GM23338 (cell line): ENCODE measurements at regions not wholly inside any gene's neighbourhood (a gene's known extent, or its start where the extent isn't known, plus 50 kb on each side); places are given as distances from the start of the nearest gene placed in this dataset.

Experiments used
- ATAC-seq: fragments of 200-7000 bp; cut with Tn5 transposase; 3 replicates; pipeline ENCODE4 v1.9.1; 2020
- DNase-seq: peaks from one replicate; pipeline ENCODE4 v3.0.0-alpha.2; 2015; ENCODE audit warnings: low spot score
- H2AFZ ChIP-seq: fragments of 200-600 bp; sonication (generic); 2 replicates; pipeline ENCODE4 v1.8.0; 2016; ENCODE audit warnings: antibody characterized with exemption, mild to moderate bottlenecking, moderate library complexity
- H3F3A ChIP-seq: fragments of 200-600 bp; sonication (generic); replicated peaks from 2 replicates; pipeline ENCODE4 v1.8.0; 2017; ENCODE audit warnings: antibody characterized with exemption, mixed run types, low read depth
- H3K27ac ChIP-seq: fragments of 200-600 bp; sonication (generic); 2 replicates; pipeline ENCODE4 v1.6.1; 2016; ENCODE audit warnings: low read depth
- H3K27me3 ChIP-seq: fragments of 200-600 bp; sonication (generic); 2 replicates; pipeline ENCODE4 v1.8.0; 2016; ENCODE audit warnings: mild to moderate bottlenecking, mixed run types, moderate library complexity; ENCODE audit not compliant: insufficient read depth
- H3K36me3 ChIP-seq: fragments of 200-600 bp; sonication (generic); 2 replicates; pipeline ENCODE4 v1.8.0; 2016; ENCODE audit warnings: mild to moderate bottlenecking; ENCODE audit not compliant: insufficient read depth
- H3K4me1 ChIP-seq: fragments of 200-600 bp; sonication (generic); 2 replicates; pipeline ENCODE4 v1.8.0; 2016; ENCODE audit warnings: mild to moderate bottlenecking, moderate library complexity; ENCODE audit not compliant: insufficient read depth
- H3K4me2 ChIP-seq: fragments of 200-600 bp; sonication (generic); 2 replicates; pipeline ENCODE4 v1.7.1; 2017; ENCODE audit warnings: mixed run types
- H3K4me3 ChIP-seq: fragments of 200-600 bp; sonication (generic); 2 replicates; pipeline ENCODE4 v1.6.1; 2016; ENCODE audit warnings: mixed run types
- H3K79me2 ChIP-seq: fragments of 200-600 bp; sonication (generic); replicated peaks from 2 replicates; pipeline ENCODE4 v1.8.0; 2017; ENCODE audit warnings: mild to moderate bottlenecking; ENCODE audit not compliant: insufficient read depth
- H3K9me2 ChIP-seq: fragments of 200-600 bp; sonication (generic); 2 replicates; pipeline ENCODE4 v1.8.0; 2017; ENCODE audit not compliant: insufficient read depth
- H4K20me1 ChIP-seq: fragments of 200-600 bp; sonication (generic); replicated peaks from 2 replicates; pipeline ENCODE4 v1.8.0; 2017; ENCODE audit warnings: mild to moderate bottlenecking; ENCODE audit not compliant: insufficient read depth
- H3K27ac Mint-ChIP-seq: 2 replicates; pipeline ENCODE4 v1.8.0; 2020; ENCODE audit warnings: inconsistent platforms, mild to moderate bottlenecking, moderate library complexity, mixed read lengths
- H3K27me3 Mint-ChIP-seq: 3 replicates; pipeline ENCODE4 v1.8.0; 2022; ENCODE audit warnings: low read depth, mild to moderate bottlenecking, moderate library complexity, mixed read lengths, inconsistent platforms; ENCODE audit not compliant: insufficient read depth, poor library complexity
- H3K36me3 Mint-ChIP-seq: 3 replicates; pipeline ENCODE4 v1.8.0; 2021; ENCODE audit warnings: low read depth, mild to moderate bottlenecking, inconsistent platforms, moderate library complexity, mixed read lengths
- H3K4me1 Mint-ChIP-seq: 3 replicates; pipeline ENCODE4 v1.8.0; 2020; ENCODE audit warnings: mild to moderate bottlenecking, inconsistent platforms, mixed read lengths
- H3K4me3 Mint-ChIP-seq: 3 replicates; pipeline ENCODE4 v1.8.0; 2021; ENCODE audit warnings: moderate library complexity, mild to moderate bottlenecking, inconsistent platforms, mixed read lengths
- H3K9me3 Mint-ChIP-seq: 3 replicates; pipeline ENCODE4 v1.8.0; 2020; ENCODE audit warnings: moderate library complexity, mild to moderate bottlenecking, inconsistent platforms, mixed read lengths
- CREB1 ChIP-seq: fragments of 250-450 bp; sonication (Bioruptor Pico); IDR thresholded peaks from 2 replicates; pipeline ENCODE4 v1.5.0; 2020; ENCODE audit warnings: low read depth, mild to moderate bottlenecking, moderate library complexity
- EZH2 ChIP-seq: fragments of 200-600 bp; sonication (generic); IDR thresholded peaks from one replicate; pipeline ENCODE4 v1.8.0; 2017; ENCODE audit warnings: antibody characterized with exemption, mild to moderate bottlenecking, low read depth; ENCODE audit not compliant: unreplicated experiment
- EZH2phosphoT487 ChIP-seq: fragments of 200-600 bp; sonication (generic); IDR thresholded peaks from one replicate; pipeline ENCODE4 v1.8.1; 2018; ENCODE audit warnings: antibody characterized with exemption; ENCODE audit not compliant: unreplicated experiment
- JUNB ChIP-seq: IDR thresholded peaks from one replicate; pipeline ENCODE4 v1.6.1; 2016; ENCODE audit warnings: antibody characterized with exemption; ENCODE audit not compliant: unreplicated experiment
- NANOG ChIP-seq: IDR thresholded peaks from 2 replicates; pipeline ENCODE4 v1.6.1; 2016; ENCODE audit warnings: antibody characterized with exemption, borderline replicate concordance
- POLR2AphosphoS5 ChIP-seq: IDR thresholded peaks from 2 replicates; pipeline ENCODE4 v1.6.1; 2016; ENCODE audit warnings: antibody characterized with exemption, low read depth
- STAT1 ChIP-seq: IDR thresholded peaks from one replicate; pipeline ENCODE4 v1.6.1; 2016; ENCODE audit warnings: antibody characterized with exemption; ENCODE audit not compliant: unreplicated experiment
- ZNF114 ChIP-seq: fragments of 250-450 bp; sonication (Bioruptor Pico); IDR thresholded peaks from 2 replicates; pipeline ENCODE4 v1.5.0; 2020; ENCODE audit warnings: mild to moderate bottlenecking, moderate library complexity
- ZNF331 ChIP-seq: fragments of 250-450 bp; sonication (Bioruptor Pico); IDR thresholded peaks from 2 replicates; pipeline ENCODE4 v1.5.0; 2020; ENCODE audit warnings: low read depth, mild to moderate bottlenecking, moderate library complexity
- TF ChIP-seq, protein P1 (sequence below): fragments of 250-450 bp; sonication (Bioruptor Pico); IDR thresholded peaks from 2 replicates; pipeline ENCODE4 v1.5.0; 2020; ENCODE audit warnings: mild to moderate bottlenecking, moderate library complexity
- TF ChIP-seq, protein P2 (sequence below): IDR thresholded peaks from one replicate; pipeline ENCODE4 v1.6.1; 2018; ENCODE audit warnings: antibody characterized with exemption; ENCODE audit not compliant: unreplicated experiment
- TF ChIP-seq, protein P3 (sequence below): IDR thresholded peaks from 2 replicates; pipeline ENCODE4 v1.6.1; 2016; ENCODE audit warnings: antibody characterized with exemption
- TF ChIP-seq, protein P4 (sequence below), 2 experiments: fragments of 200-600 bp in 1 of 2; sonication (generic) in 1 of 2; conservative IDR thresholded peaks; 2 replicates each; pipeline versions ENCODE4 v1.5.1 to v1.6.1; 2016 to 2017; ENCODE audit warnings: antibody characterized with exemption in 2 of 2, low read depth in 2 of 2, mild to moderate bottlenecking in 2 of 2, moderate library complexity in 1 of 2

DNA sequence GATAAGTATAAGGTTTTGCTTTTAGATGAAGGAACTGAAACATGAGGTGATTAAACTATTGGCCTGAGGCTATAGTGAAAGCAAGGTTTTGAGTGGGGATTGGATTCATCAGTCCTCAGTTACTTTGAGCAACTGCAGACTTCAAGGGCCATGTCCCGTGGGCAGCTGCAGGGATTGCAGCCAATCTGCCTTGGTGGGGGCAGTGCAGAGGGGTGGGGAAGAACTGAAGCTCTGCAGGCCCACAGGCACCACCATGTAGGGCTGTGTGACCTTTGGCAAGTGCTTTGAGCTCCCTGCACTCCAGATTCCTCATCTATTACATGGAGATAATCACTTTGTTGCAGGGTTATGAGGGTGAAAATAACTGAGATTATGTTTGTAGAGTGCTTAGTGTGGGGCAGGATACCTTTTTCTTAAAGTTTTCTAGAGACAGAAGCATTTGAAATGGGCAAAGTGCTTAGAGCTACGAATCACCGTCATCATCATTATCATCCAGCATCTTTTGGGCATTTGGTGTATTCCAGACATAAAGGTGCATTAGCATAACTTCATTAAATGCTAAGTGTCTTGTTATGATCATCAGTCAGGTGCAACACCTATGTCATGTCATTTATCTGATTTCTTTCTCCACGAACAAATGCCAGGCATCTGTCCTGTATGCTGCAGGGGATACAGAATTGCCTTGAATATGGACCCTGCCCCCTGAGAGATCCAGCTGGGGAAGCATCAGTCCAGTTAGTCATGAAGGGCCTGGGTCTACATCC lies 72.1 kb upstream of the TENM4 start:
- Histone ChIP-seq H3F3A (no peaks in the 10 kb centered on the region), H3K36me3 (no peaks in the 10 kb centered on the region), H3K27me3 (no peaks in the 10 kb centered on the region), H3K4me1 (no peaks in the 10 kb centered on the region), H4K20me1 (no peaks in the 10 kb centered on the region), H3K4me3 (no peak overlapping the region), H2AFZ (no peak overlapping the region), H3K79me2 (no peaks in the 10 kb centered on the region), H3K4me2 (no peak overlapping the region), H3K9me2 (no peaks in the 10 kb centered on the region), H3K27ac (no peak overlapping the region)
- ATAC-seq = no peak
- peaks cover 10% of the 10 kb centered on the region; the same call in 2 of the 3 replicates for H3K4me1 Mint-ChIP-seq
- no peaks in the 10 kb centered on the region for H3K9me3 Mint-ChIP-seq
- no peak for TF ChIP-seq ZNF331 (CRISPR knock-in tag)
- no peak for TF ChIP-seq POLR2AphosphoS5
- TF ChIP-seq, protein P1, sequence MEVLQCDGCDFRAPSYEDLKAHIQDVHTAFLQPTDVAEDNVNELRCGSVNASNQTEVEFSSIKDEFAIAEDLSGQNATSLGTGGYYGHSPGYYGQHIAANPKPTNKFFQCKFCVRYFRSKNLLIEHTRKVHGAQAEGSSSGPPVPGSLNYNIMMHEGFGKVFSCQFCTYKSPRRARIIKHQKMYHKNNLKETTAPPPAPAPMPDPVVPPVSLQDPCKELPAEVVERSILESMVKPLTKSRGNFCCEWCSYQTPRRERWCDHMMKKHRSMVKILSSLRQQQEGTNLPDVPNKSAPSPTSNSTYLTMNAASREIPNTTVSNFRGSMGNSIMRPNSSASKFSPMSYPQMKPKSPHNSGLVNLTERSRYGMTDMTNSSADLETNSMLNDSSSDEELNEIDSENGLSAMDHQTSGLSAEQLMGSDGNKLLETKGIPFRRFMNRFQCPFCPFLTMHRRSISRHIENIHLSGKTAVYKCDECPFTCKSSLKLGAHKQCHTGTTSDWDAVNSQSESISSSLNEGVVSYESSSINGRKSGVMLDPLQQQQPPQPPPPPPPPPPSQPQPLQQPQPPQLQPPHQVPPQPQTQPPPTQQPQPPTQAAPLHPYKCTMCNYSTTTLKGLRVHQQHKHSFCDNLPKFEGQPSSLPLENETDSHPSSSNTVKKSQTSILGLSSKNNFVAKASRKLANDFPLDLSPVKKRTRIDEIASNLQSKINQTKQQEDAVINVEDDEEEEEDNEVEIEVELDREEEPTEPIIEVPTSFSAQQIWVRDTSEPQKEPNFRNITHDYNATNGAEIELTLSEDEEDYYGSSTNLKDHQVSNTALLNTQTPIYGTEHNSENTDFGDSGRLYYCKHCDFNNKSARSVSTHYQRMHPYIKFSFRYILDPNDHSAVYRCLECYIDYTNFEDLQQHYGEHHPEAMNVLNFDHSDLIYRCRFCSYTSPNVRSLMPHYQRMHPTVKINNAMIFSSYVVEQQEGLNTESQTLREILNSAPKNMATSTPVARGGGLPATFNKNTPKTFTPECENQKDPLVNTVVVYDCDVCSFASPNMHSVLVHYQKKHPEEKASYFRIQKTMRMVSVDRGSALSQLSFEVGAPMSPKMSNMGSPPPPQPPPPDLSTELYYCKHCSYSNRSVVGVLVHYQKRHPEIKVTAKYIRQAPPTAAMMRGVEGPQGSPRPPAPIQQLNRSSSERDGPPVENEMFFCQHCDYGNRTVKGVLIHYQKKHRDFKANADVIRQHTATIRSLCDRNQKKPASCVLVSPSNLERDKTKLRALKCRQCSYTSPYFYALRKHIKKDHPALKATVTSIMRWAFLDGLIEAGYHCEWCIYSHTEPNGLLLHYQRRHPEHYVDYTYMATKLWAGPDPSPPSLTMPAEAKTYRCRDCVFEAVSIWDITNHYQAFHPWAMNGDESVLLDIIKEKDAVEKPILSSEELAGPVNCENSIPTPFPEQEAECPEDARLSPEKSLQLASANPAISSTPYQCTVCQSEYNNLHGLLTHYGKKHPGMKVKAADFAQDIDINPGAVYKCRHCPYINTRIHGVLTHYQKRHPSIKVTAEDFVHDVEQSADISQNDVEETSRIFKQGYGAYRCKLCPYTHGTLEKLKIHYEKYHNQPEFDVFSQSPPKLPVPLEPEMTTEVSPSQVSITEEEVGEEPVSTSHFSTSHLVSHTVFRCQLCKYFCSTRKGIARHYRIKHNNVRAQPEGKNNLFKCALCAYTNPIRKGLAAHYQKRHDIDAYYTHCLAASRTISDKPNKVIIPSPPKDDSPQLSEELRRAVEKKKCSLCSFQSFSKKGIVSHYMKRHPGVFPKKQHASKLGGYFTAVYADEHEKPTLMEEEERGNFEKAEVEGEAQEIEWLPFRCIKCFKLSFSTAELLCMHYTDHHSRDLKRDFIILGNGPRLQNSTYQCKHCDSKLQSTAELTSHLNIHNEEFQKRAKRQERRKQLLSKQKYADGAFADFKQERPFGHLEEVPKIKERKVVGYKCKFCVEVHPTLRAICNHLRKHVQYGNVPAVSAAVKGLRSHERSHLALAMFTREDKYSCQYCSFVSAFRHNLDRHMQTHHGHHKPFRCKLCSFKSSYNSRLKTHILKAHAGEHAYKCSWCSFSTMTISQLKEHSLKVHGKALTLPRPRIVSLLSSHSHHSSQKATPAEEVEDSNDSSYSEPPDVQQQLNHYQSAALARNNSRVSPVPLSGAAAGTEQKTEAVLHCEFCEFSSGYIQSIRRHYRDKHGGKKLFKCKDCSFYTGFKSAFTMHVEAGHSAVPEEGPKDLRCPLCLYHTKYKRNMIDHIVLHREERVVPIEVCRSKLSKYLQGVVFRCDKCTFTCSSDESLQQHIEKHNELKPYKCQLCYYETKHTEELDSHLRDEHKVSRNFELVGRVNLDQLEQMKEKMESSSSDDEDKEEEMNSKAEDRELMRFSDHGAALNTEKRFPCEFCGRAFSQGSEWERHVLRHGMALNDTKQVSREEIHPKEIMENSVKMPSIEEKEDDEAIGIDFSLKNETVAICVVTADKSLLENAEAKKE (CRISPR knock-in tag) = no peak
- TF ChIP-seq, protein P2, sequence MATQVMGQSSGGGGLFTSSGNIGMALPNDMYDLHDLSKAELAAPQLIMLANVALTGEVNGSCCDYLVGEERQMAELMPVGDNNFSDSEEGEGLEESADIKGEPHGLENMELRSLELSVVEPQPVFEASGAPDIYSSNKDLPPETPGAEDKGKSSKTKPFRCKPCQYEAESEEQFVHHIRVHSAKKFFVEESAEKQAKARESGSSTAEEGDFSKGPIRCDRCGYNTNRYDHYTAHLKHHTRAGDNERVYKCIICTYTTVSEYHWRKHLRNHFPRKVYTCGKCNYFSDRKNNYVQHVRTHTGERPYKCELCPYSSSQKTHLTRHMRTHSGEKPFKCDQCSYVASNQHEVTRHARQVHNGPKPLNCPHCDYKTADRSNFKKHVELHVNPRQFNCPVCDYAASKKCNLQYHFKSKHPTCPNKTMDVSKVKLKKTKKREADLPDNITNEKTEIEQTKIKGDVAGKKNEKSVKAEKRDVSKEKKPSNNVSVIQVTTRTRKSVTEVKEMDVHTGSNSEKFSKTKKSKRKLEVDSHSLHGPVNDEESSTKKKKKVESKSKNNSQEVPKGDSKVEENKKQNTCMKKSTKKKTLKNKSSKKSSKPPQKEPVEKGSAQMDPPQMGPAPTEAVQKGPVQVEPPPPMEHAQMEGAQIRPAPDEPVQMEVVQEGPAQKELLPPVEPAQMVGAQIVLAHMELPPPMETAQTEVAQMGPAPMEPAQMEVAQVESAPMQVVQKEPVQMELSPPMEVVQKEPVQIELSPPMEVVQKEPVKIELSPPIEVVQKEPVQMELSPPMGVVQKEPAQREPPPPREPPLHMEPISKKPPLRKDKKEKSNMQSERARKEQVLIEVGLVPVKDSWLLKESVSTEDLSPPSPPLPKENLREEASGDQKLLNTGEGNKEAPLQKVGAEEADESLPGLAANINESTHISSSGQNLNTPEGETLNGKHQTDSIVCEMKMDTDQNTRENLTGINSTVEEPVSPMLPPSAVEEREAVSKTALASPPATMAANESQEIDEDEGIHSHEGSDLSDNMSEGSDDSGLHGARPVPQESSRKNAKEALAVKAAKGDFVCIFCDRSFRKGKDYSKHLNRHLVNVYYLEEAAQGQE = no peak
- TF ChIP-seq, protein P3, sequence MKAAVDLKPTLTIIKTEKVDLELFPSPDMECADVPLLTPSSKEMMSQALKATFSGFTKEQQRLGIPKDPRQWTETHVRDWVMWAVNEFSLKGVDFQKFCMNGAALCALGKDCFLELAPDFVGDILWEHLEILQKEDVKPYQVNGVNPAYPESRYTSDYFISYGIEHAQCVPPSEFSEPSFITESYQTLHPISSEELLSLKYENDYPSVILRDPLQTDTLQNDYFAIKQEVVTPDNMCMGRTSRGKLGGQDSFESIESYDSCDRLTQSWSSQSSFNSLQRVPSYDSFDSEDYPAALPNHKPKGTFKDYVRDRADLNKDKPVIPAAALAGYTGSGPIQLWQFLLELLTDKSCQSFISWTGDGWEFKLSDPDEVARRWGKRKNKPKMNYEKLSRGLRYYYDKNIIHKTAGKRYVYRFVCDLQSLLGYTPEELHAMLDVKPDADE = no peak
- TF ChIP-seq EZH2phosphoT487 = no peak
- TF ChIP-seq NANOG = no peak
- no peak for TF ChIP-seq ZNF114 (CRISPR knock-in tag)
- TF ChIP-seq JUNB = no peak
- TF ChIP-seq STAT1 = no peak
- no peak for TF ChIP-seq EZH2
- TF ChIP-seq, protein P4, sequence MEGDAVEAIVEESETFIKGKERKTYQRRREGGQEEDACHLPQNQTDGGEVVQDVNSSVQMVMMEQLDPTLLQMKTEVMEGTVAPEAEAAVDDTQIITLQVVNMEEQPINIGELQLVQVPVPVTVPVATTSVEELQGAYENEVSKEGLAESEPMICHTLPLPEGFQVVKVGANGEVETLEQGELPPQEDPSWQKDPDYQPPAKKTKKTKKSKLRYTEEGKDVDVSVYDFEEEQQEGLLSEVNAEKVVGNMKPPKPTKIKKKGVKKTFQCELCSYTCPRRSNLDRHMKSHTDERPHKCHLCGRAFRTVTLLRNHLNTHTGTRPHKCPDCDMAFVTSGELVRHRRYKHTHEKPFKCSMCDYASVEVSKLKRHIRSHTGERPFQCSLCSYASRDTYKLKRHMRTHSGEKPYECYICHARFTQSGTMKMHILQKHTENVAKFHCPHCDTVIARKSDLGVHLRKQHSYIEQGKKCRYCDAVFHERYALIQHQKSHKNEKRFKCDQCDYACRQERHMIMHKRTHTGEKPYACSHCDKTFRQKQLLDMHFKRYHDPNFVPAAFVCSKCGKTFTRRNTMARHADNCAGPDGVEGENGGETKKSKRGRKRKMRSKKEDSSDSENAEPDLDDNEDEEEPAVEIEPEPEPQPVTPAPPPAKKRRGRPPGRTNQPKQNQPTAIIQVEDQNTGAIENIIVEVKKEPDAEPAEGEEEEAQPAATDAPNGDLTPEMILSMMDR (conservative IDR thresholded peaks at IDR 0.05; ENCODE audit: low read depth in 2 of 2) = no peak
- no peak for TF ChIP-seq CREB1 (CRISPR knock-in tag)
- no peaks in the 10 kb centered on the region for H3K27me3 Mint-ChIP-seq
- H3K36me3 Mint-ChIP-seq = no peaks in the 10 kb centered on the region
- H3K4me3 Mint-ChIP-seq = no peak overlapping the region
- H3K27ac Mint-ChIP-seq = no peak overlapping the region
- DNase-seq = no peak
